D721Med (cell line): ENCODE measurements at regions not wholly inside any gene's neighbourhood (a gene's known extent, or its start where the extent isn't known, plus 50 kb on each side); places are given as distances from the start of the nearest gene placed in this dataset.

Experiments used
- DNase-seq: peaks from one replicate; pipeline ENCODE4 v3.0.0; 2011; ENCODE audit warnings: low spot score; ENCODE audit not compliant: insufficient read length
- FAIRE-seq: peaks from 2 replicates; lab custom pipeline; 2011; peaks lifted over from hg19 to GRCh38; lab: Jason Lieb, UNC
- TF ChIP-seq, protein P1 (sequence below): IDR thresholded peaks from 2 replicates; pipeline ENCODE4 v1.5.1; 2012; ENCODE audit warnings: mild to moderate bottlenecking, control low read depth; ENCODE audit not compliant: insufficient read depth; ENCODE audit errors: missing control alignments

DNA sequence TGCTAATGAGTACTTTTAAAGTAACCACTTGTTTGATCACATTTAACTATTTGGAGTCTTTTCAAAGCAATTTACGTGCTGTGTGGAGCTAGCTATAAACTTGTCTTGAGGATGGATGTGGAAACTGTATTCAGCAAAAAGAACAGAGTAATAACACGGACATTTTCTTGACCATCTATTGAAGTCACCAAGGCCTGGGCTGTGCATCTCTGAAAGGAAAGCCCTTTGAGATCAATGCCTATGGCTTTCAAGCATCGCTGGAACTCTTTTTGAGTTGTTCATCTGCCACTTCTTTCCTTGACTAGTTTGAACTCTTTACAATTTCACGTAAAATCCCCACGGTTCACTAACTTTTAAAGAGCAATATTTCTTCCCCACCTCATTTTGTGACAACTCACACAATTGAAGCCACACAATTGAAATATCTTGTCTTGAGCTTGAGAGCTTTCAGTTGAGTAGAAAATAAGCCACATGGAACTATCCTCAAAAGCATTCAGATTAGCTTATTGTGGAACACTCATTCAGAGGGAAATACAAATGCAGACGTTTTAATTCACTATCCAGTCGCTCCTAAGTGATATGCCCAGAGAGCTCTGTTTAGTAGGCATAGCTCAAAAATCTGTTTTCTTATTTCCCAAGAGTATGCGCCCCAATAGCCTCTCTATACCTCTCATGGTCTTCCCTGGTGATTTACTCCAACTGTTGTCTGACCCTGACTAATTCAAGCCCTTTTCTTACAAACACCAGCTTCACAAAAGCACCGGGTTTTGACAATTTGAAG lies 134.9 kb upstream of the SLITRK2 start:
- DNase-seq (no peak), FAIRE-seq (no peak)
- TF ChIP-seq, protein P1, sequence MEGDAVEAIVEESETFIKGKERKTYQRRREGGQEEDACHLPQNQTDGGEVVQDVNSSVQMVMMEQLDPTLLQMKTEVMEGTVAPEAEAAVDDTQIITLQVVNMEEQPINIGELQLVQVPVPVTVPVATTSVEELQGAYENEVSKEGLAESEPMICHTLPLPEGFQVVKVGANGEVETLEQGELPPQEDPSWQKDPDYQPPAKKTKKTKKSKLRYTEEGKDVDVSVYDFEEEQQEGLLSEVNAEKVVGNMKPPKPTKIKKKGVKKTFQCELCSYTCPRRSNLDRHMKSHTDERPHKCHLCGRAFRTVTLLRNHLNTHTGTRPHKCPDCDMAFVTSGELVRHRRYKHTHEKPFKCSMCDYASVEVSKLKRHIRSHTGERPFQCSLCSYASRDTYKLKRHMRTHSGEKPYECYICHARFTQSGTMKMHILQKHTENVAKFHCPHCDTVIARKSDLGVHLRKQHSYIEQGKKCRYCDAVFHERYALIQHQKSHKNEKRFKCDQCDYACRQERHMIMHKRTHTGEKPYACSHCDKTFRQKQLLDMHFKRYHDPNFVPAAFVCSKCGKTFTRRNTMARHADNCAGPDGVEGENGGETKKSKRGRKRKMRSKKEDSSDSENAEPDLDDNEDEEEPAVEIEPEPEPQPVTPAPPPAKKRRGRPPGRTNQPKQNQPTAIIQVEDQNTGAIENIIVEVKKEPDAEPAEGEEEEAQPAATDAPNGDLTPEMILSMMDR, result no peak

DNA sequence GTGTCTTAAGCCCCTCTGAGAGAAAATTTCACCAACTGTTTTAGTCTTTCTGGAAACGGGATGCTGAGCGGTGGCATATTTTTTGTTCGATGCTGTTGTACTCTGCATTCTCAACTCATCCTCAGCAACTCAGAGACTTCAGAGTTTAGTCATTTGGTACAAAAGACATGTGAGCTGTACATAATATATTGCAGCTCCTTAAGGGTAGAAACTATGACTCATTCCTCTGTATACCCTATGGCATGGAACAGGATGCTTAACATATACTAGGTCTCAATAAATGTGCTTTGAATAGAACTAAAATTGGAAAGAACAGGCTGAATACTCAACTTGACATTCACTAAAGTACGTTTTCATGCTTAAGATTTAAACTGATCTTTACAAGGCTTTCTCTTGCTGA lies 130.5 kb upstream of the SLITRK2 start:
- no peak for FAIRE-seq
- DNase-seq, result no peak
- TF ChIP-seq, protein P1, result no peak

DNA sequence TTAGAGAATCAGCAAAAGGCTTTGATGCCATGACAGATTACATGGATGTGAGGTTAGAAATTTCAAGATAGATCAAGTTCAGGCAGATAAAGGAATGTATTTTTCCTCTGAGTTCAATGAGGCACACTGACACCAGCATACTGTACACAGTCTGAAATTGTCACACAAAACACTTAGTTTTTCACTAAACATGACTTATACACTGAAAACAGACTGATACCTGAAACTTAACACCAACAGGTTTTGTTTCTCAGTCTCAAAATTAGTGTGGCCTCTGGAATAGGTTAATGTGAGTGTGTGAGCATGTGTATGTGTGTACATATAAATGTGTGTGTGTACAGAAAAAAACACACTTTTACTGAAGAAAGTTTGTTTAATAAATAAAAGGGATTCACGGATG lies 129.9 kb upstream of the SLITRK2 start:
- DNase-seq (no peak), FAIRE-seq (no peak)
- TF ChIP-seq, protein P1, result no peak

DNA sequence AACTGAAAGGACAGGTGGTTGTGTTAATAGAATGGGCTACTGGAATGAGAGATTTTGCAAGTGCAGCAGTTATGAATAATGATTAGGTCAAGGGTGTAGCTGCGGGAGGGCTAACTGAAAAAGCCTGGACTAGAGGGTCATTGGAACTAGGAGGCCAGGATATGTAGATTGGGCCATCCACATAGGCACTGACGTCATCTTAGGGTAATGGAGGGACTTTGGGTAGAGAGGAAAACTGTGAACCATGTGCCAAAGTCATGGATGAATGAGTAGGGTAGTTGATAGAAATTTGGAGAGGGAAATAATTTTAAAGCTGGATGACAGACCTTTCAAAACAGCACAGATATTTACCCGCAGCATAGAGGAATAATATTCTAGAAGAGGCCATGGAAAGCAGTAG lies 123.6 kb upstream of the SLITRK2 start:
- DNase-seq (no peak), FAIRE-seq (no peak)
- TF ChIP-seq, protein P1, result no peak

DNA sequence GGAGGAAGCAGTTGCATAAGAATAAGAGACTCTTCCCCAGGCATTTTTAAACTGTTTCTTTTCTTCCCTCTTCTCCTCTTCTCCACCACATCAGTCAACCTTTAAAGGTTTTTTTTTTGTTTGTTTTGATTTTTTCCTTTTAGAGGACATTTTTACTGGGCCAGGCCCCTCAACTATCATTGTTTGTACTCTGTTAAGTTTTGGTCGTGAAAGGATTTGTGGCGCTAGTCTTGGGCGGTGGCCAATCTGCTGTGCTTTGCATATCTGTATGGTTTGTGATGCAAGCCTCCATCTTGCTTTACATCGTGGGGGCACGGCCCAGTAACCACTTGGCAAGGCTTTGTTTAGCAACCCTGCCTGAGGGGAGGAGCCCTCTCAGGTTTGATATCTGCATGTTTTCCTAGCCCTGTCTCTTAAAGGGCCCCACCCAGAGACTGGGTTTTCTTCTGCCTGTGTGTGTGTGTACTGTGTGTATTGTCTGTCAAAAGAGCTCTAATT lies 101.9 kb upstream of the SLITRK2 start:
- DNase-seq (no peak), FAIRE-seq (no peak)
- TF ChIP-seq, protein P1, result no peak

DNA sequence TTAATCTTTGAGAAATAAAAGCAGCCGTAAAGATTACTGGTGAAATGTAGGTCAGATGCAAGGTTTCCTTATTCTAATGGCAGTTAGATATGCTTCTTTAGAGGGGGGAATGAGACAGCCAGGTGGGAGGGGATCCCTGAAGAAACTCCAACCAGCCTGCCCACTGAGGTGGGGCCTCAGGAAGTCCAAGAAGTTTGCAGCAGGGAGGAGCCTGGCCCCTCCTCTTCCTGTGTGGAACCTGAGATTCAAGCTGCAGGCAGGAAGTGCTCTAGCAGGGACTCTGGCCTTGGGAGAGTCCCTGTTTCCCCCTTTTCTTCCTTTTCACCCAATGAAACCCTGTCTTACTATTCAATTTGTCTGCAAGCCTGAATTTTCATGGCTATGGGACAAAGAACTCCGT lies 101.4 kb upstream of the SLITRK2 start:
- TF ChIP-seq, protein P1, result no peak
- no peak for FAIRE-seq

DNA sequence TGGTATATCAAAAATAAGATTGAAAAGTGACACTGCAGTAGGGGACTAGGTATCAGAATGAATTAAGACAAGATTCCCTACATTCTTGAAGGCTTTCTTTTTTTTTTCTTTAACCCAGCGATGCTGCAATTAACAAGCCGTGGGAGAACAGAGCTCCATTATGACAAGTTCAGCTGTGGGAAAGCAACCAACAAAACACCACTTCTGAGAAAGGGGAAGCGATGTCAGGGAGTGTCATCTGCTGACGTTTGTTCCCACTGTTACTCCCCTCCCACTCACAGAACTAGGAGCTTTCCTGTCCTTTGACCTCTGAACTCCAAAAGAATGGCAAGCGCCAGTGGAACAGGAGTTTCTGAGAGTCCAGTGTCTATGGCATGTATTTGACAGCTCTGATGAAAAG lies 90.2 kb upstream of the SLITRK2 start:
- FAIRE-seq, result no peak
- TF ChIP-seq, protein P1, result no peak
- DNase-seq, result no peak

More for the DNA sequence above, 101.4 kb upstream of the SLITRK2 start:
- no peak for DNase-seq
